H9 (cell line): ENCODE measurements at regions not wholly inside any gene's neighbourhood (a gene's known extent, or its start where the extent isn't known, plus 50 kb on each side); places are given as distances from the start of the nearest gene placed in this dataset.

Experiments used
- DNase-seq: peaks from one replicate; pipeline ENCODE4 v3.0.0-alpha.2; 2017
- H2AFZ ChIP-seq: one replicate; pipeline ENCODE4 v1.6.1; 2013; ENCODE audit warnings: mild to moderate bottlenecking, low read length, control low read depth, moderate library complexity
- H2AK5ac ChIP-seq: 2 replicates; pipeline ENCODE4 v1.6.1; 2013; ENCODE audit warnings: low read length, control low read depth, mixed read lengths; ENCODE audit not compliant: insufficient read length
- H2BK120ac ChIP-seq: one replicate; pipeline ENCODE4 v1.6.1; 2013; ENCODE audit warnings: low read depth, mild to moderate bottlenecking, low read length, control low read depth, inconsistent platforms; ENCODE audit not compliant: poor library complexity, severe bottlenecking
- H2BK12ac ChIP-seq: 2 replicates; pipeline ENCODE4 v1.6.1; 2013; ENCODE audit warnings: low read length, control low read depth, mixed read lengths, low read depth; ENCODE audit not compliant: insufficient read length
- H2BK15ac ChIP-seq: 2 replicates; pipeline ENCODE4 v1.6.1; 2013; ENCODE audit warnings: low read depth, low read length, control low read depth
- H2BK20ac ChIP-seq: one replicate; pipeline ENCODE4 v1.6.1; 2013; ENCODE audit warnings: low read depth, mild to moderate bottlenecking, low read length, control low read depth, inconsistent platforms; ENCODE audit not compliant: poor library complexity, severe bottlenecking
- H2BK5ac ChIP-seq: 2 replicates; pipeline ENCODE4 v1.6.1; 2013; ENCODE audit warnings: low read length, control low read depth, mixed read lengths; ENCODE audit not compliant: insufficient read length
- H3K14ac ChIP-seq: 2 replicates; pipeline ENCODE4 v1.6.1; 2013; ENCODE audit warnings: low read length, control low read depth; ENCODE audit not compliant: insufficient read depth
- H3K18ac ChIP-seq: 2 replicates; pipeline ENCODE4 v1.6.1; 2013; ENCODE audit warnings: low read depth, mild to moderate bottlenecking, mixed read lengths, low read length, control low read depth; ENCODE audit not compliant: insufficient read length
- H3K23ac ChIP-seq: 2 replicates; pipeline ENCODE4 v1.6.1; 2013; ENCODE audit warnings: low read length, control low read depth, mixed read lengths, low read depth; ENCODE audit not compliant: insufficient read length
- H3K23me2 ChIP-seq: 2 replicates; pipeline ENCODE4 v1.6.1; 2013; ENCODE audit warnings: low read depth, mild to moderate bottlenecking, mixed read lengths, low read length, control low read depth; ENCODE audit not compliant: insufficient read length, poor library complexity, severe bottlenecking
- H3K27ac ChIP-seq: 2 replicates; pipeline ENCODE4 v1.5.1; 2013; ENCODE audit warnings: low read length, control low read depth, mixed read lengths, low read depth; ENCODE audit not compliant: insufficient read length
- H3K27me3 ChIP-seq: 2 replicates; pipeline ENCODE4 v1.6.1; 2013; ENCODE audit warnings: low read length, control low read depth, inconsistent platforms; ENCODE audit not compliant: insufficient read depth
- H3K4ac ChIP-seq: 2 replicates; pipeline ENCODE4 v1.6.1; 2013; ENCODE audit warnings: low read depth, mild to moderate bottlenecking, control low read depth, inconsistent platforms, low read length, moderate library complexity
- H3K4me1 ChIP-seq: 2 replicates; pipeline ENCODE4 v1.6.1; 2013; ENCODE audit warnings: low read length, control low read depth, inconsistent platforms; ENCODE audit not compliant: insufficient read depth
- H3K4me2 ChIP-seq: 2 replicates; pipeline ENCODE4 v1.6.1; 2013; ENCODE audit warnings: low read length, control low read depth, mixed read lengths; ENCODE audit not compliant: insufficient read length, insufficient read depth
- H3K56ac ChIP-seq: 2 replicates; pipeline ENCODE4 v1.6.1; 2013; ENCODE audit warnings: low read depth, mild to moderate bottlenecking, mixed read lengths, low read length, control low read depth; ENCODE audit not compliant: insufficient read length
- H3K79me1 ChIP-seq: 2 replicates; pipeline ENCODE4 v1.6.1; 2013; ENCODE audit warnings: low read depth, mild to moderate bottlenecking, moderate library complexity, low read length, control low read depth, inconsistent platforms; ENCODE audit not compliant: insufficient read depth, poor library complexity, severe bottlenecking
- H3K79me2 ChIP-seq: 2 replicates; pipeline ENCODE4 v1.6.1; 2013; ENCODE audit warnings: low read length, control low read depth, inconsistent platforms; ENCODE audit not compliant: insufficient read depth
- H3K9ac ChIP-seq: 2 replicates; pipeline ENCODE4 v1.6.1; 2013; ENCODE audit warnings: low read length, control low read depth, mixed read lengths; ENCODE audit not compliant: insufficient read length; ENCODE audit errors: extremely low read depth
- H3K9me3 ChIP-seq: one replicate; pipeline ENCODE4 v1.6.1; 2013; ENCODE audit warnings: low read depth, low read length, inconsistent platforms; ENCODE audit not compliant: control insufficient read depth
- H3T11ph ChIP-seq: one replicate; pipeline ENCODE4 v1.6.1; 2013; ENCODE audit warnings: mild to moderate bottlenecking, low read length, control low read depth, inconsistent platforms
- H4K20me1 ChIP-seq: one replicate; pipeline ENCODE4 v1.6.1; 2013; ENCODE audit not compliant: control insufficient read depth, insufficient read length, insufficient read depth
- H4K5ac ChIP-seq: 2 replicates; pipeline ENCODE4 v1.6.1; 2013; ENCODE audit warnings: low read depth, mild to moderate bottlenecking, mixed read lengths, low read length, control low read depth; ENCODE audit not compliant: insufficient read length
- H4K8ac ChIP-seq: replicated peaks from 2 replicates; pipeline ENCODE4 v1.6.1; 2013; ENCODE audit warnings: low read length, control low read depth, mixed read lengths, low read depth; ENCODE audit not compliant: insufficient read length
- H4K91ac ChIP-seq: 2 replicates; pipeline ENCODE4 v1.6.1; 2013; ENCODE audit warnings: low read depth, mild to moderate bottlenecking, moderate library complexity, mixed read lengths, low read length, control low read depth; ENCODE audit not compliant: insufficient read length
- H3K27ac Mint-ChIP-seq, 3 experiments: 2 replicates in 2 of 3; 3 replicates in 1 of 3; pipeline ENCODE4 v1.8.0; 2020 to 2021; ENCODE audit warnings: mixed read lengths in 3 of 3, mild to moderate bottlenecking in 1 of 3, moderate library complexity in 1 of 3
- H3K27me3 Mint-ChIP-seq: 2 replicates; pipeline ENCODE4 v1.8.0; 2021; ENCODE audit warnings: low read depth, mild to moderate bottlenecking, moderate library complexity, mixed read lengths
- H3K36me3 Mint-ChIP-seq, 3 experiments: 2 replicates in 2 of 3; 3 replicates in 1 of 3; pipeline ENCODE4 v1.8.0; 2020 to 2021; ENCODE audit warnings: low read depth in 3 of 3, mixed read lengths in 3 of 3; ENCODE audit not compliant: insufficient read depth in 1 of 3
- H3K4me1 Mint-ChIP-seq, 2 experiments: 2 replicates each; pipeline ENCODE4 v1.8.0; 2020; ENCODE audit warnings: mixed read lengths in 2 of 2
- H3K4me3 Mint-ChIP-seq, 2 experiments: 2 replicates in 1 of 2; 3 replicates in 1 of 2; pipeline ENCODE4 v1.8.0; 2020 to 2021; ENCODE audit warnings: mild to moderate bottlenecking in 2 of 2, mixed read lengths in 2 of 2, moderate library complexity in 1 of 2
- H3K9me3 Mint-ChIP-seq, 2 experiments: 2 replicates in 1 of 2; 3 replicates in 1 of 2; pipeline ENCODE4 v1.8.0; 2020; ENCODE audit warnings: mild to moderate bottlenecking in 2 of 2, mixed read lengths in 2 of 2, moderate library complexity in 1 of 2
- WGBS: extraction: QIAGEN DNeasy Blood & Tissue Kit; methylation state at CpG from one replicate; pipeline ENCODE4 v1.1.7; 2013; ENCODE audit warnings: missing lambda C conversion rate, low lambda C conversion rate, mixed read lengths; ENCODE audit not compliant: insufficient read length; ENCODE audit errors: extremely low coverage; 5-methylcytosine and 5-hydroxymethylcytosine counted together
- TF ChIP-seq, protein P1 (sequence below): fragments of 200-600 bp; sonication (generic); conservative IDR thresholded peaks from 3 replicates; pipeline ENCODE4 v1.8.0; 2021; ENCODE audit warnings: antibody characterized with exemption, mild to moderate bottlenecking

- Histone ChIP-seq H4K8ac (no peak overlapping the region), H3K79me1 (no peaks in the 10 kb centered on the region), H3T11ph (no peak overlapping the region), H2BK12ac (no peak overlapping the region), H3K18ac (no peak overlapping the region), H4K91ac (no peak overlapping the region), H3K9me3 (no peaks in the 10 kb centered on the region), H3K27me3 (no peaks in the 10 kb centered on the region), H2BK15ac (no peak overlapping the region), H2AFZ (no peak overlapping the region), H2BK5ac (no peak overlapping the region), H4K20me1 (no peaks in the 10 kb centered on the region), H3K56ac (no peak overlapping the region), H3K4me1 (no peaks in the 10 kb centered on the region; the same call in 1 of the 2 replicates), H3K79me2 (no peaks in the 10 kb centered on the region), H4K5ac (no peak overlapping the region), H2BK20ac (no peak overlapping the region), H3K4ac (no peak overlapping the region), H2BK120ac (no peak overlapping the region), H3K14ac (no peak overlapping the region), H3K4me2 (no peak overlapping the region), H3K23ac (no peak overlapping the region), H3K27ac (no peak overlapping the region), H3K9ac (no peak overlapping the region), H3K23me2 (no peaks in the 10 kb centered on the region), H2AK5ac (no peak overlapping the region)
- Mint-ChIP-seq H3K36me3 (no peaks in the 10 kb centered on the region; a peak in 1 of 7 replicates), H3K4me1 (0 out of 4 replicates have a peak, but pooled peaks cover 3% of the 10 kb centered on the region in 2 experiments), H3K9me3 (no peaks in the 10 kb centered on the region), H3K27ac (no peak overlapping the region; a peak in 1 of 7 replicates), H3K4me3 (no peak overlapping the region), H3K27me3 (no peaks in the 10 kb centered on the region)
- no peak for DNase-seq
- no CpG with 5 or more reads among the region's 1 CpG for WGBS
- TF ChIP-seq, protein P1, sequence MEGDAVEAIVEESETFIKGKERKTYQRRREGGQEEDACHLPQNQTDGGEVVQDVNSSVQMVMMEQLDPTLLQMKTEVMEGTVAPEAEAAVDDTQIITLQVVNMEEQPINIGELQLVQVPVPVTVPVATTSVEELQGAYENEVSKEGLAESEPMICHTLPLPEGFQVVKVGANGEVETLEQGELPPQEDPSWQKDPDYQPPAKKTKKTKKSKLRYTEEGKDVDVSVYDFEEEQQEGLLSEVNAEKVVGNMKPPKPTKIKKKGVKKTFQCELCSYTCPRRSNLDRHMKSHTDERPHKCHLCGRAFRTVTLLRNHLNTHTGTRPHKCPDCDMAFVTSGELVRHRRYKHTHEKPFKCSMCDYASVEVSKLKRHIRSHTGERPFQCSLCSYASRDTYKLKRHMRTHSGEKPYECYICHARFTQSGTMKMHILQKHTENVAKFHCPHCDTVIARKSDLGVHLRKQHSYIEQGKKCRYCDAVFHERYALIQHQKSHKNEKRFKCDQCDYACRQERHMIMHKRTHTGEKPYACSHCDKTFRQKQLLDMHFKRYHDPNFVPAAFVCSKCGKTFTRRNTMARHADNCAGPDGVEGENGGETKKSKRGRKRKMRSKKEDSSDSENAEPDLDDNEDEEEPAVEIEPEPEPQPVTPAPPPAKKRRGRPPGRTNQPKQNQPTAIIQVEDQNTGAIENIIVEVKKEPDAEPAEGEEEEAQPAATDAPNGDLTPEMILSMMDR: no peak
These were observed 262.4 kb upstream of the MIR17HG start for GRCh38 chr13:91085127-91085526.
